H1 (cell line): ENCODE measurements at regions not wholly inside any gene's neighbourhood (a gene's known extent, or its start where the extent isn't known, plus 50 kb on each side); places are given as distances from the start of the nearest gene placed in this dataset.

Experiments used
- CTCF ChIA-PET: fragments of 300-600 bp; sonication (Branson Sonifier 250); formaldehyde crosslinking; loops from one replicate; lab custom pipeline; 2021; ENCODE audit not compliant: partially characterized antibody; lab: Charles Lee
- POLR2A ChIA-PET: fragments of 300-600 bp; sonication (Branson Sonifier 250); formaldehyde crosslinking; loops from one replicate; lab custom pipeline; 2021; ENCODE audit warnings: inconsistent platforms; ENCODE audit not compliant: partially characterized antibody; lab: Charles Lee
- DNase-seq, 2 experiments: peaks; one replicate each; pipeline versions ENCODE4 v3.0.0 to v3.0.0-alpha.2; 2010 to 2022; ENCODE audit warnings: low spot score in 2 of 2, low read depth in 1 of 2, mixed read lengths in 1 of 2
- FAIRE-seq: peaks from 2 replicates; lab custom pipeline; 2011; peaks lifted over from hg19 to GRCh38; lab: Jason Lieb, UNC
- H2AFZ ChIP-seq: 2 replicates; pipeline ENCODE4 v1.8.1; 2012; ENCODE audit warnings: low read length, inconsistent platforms
- H2AK5ac ChIP-seq: 2 replicates; pipeline ENCODE4 v1.6.1; 2013; ENCODE audit warnings: low read depth, low read length
- H2BK120ac ChIP-seq: replicated peaks from 2 replicates; pipeline ENCODE3; 2013; ENCODE audit warnings: low read depth, low read length, inconsistent platforms
- H2BK12ac ChIP-seq: 2 replicates; pipeline ENCODE4 v1.6.1; 2013; ENCODE audit warnings: low read depth, low read length
- H2BK15ac ChIP-seq: 2 replicates; pipeline ENCODE4 v1.6.1; 2013; ENCODE audit warnings: low read length
- H2BK20ac ChIP-seq: 2 replicates; pipeline ENCODE4 v1.6.1; 2013; ENCODE audit warnings: low read length
- H2BK5ac ChIP-seq: 2 replicates; pipeline ENCODE4 v1.6.1; 2013; ENCODE audit warnings: low read depth, low read length
- H3K14ac ChIP-seq: 2 replicates; pipeline ENCODE4 v1.6.1; 2013; ENCODE audit warnings: inconsistent platforms; ENCODE audit not compliant: insufficient read length
- H3K18ac ChIP-seq: 2 replicates; pipeline ENCODE4 v1.6.1; 2013; ENCODE audit warnings: low read length; ENCODE audit errors: extremely low read depth
- H3K23ac ChIP-seq: 2 replicates; pipeline ENCODE4 v1.6.1; 2013; ENCODE audit warnings: inconsistent platforms; ENCODE audit not compliant: insufficient read length
- H3K23me2 ChIP-seq: 2 replicates; pipeline ENCODE4 v1.6.1; 2013; ENCODE audit warnings: low read depth, low read length
- H3K27ac ChIP-seq: 2 replicates; pipeline ENCODE4 v1.6.1; 2011; ENCODE audit warnings: low read depth, low read length, inconsistent platforms
- H3K27me3 ChIP-seq, 4 experiments: replicated peaks in 1 of 4; 1 replicate in 1 of 4; 2 replicates in 3 of 4; pipeline versions ENCODE4 v1.6.1 to v1.8.1; 2011 to 2013; ENCODE audit warnings: low read length in 3 of 4, mild to moderate bottlenecking in 3 of 4, inconsistent platforms in 2 of 4, mixed read lengths in 2 of 4, moderate library complexity in 1 of 4; ENCODE audit not compliant: control insufficient read depth in 3 of 4, insufficient read depth in 3 of 4; ENCODE audit errors: extremely low read depth in 1 of 4
- H3K36me3 ChIP-seq, 4 experiments: 2 replicates each; pipeline versions ENCODE4 v1.6.1 to v1.8.1; 2011 to 2013; ENCODE audit warnings: mild to moderate bottlenecking in 4 of 4, low read length in 3 of 4, moderate library complexity in 2 of 4, control low read depth in 1 of 4, inconsistent platforms in 1 of 4; ENCODE audit not compliant: insufficient read depth in 4 of 4, control insufficient read depth in 2 of 4
- H3K4ac ChIP-seq: replicated peaks from 2 replicates; pipeline ENCODE3; 2013; ENCODE audit warnings: low read length, low read depth, mixed read lengths, inconsistent platforms; ENCODE audit not compliant: insufficient read length
- H3K4me1 ChIP-seq, 4 experiments: replicated peaks in 1 of 4; 1 replicate in 1 of 4; 2 replicates in 3 of 4; pipeline versions ENCODE4 v1.6.1 to v1.8.1; 2011 to 2013; ENCODE audit warnings: low read length in 3 of 4, inconsistent platforms in 2 of 4, mixed read lengths in 1 of 4; ENCODE audit not compliant: insufficient read depth in 4 of 4, control insufficient read depth in 3 of 4
- H3K4me2 ChIP-seq, 2 experiments: 2 replicates each; pipeline versions ENCODE4 v1.6.1 to v1.8.1; 2011 to 2013; ENCODE audit warnings: low read depth in 2 of 2, low read length in 2 of 2, control low read depth in 1 of 2, inconsistent platforms in 1 of 2, mild to moderate bottlenecking in 1 of 2; ENCODE audit not compliant: insufficient read depth in 1 of 2
- H3K4me3 ChIP-seq, 4 experiments: fragments of 200-600, 300-600 bp in 1 of 4; sonication (generic), shearing (Covaris generic), sonication (Bioruptor Twin) in 1 of 4; 2 replicates each; pipeline versions ENCODE4 v1.5.1 to v1.8.1; 2011 to 2016; ENCODE audit warnings: low read length in 4 of 4, low read depth in 3 of 4, control low read depth in 2 of 4, inconsistent platforms in 2 of 4, mild to moderate bottlenecking in 2 of 4, mixed read lengths in 1 of 4, moderate library complexity in 1 of 4; ENCODE audit not compliant: insufficient read depth in 2 of 4; ENCODE audit errors: extremely low read depth in 1 of 4
- H3K56ac ChIP-seq: replicated peaks from 2 replicates; pipeline ENCODE3; 2013; ENCODE audit warnings: low read depth, mild to moderate bottlenecking, mixed read lengths, low read length, inconsistent platforms; ENCODE audit not compliant: insufficient read length
- H3K79me1 ChIP-seq: 2 replicates; pipeline ENCODE4 v1.6.1; 2013; ENCODE audit warnings: low read depth, low read length, control low read depth
- H3K79me2 ChIP-seq, 2 experiments: 2 replicates each; pipeline versions ENCODE4 v1.6.1 to v1.8.1; 2012 to 2013; ENCODE audit warnings: low read length in 2 of 2, mild to moderate bottlenecking in 2 of 2, inconsistent platforms in 1 of 2; ENCODE audit not compliant: insufficient read depth in 2 of 2, control insufficient read depth in 1 of 2
- H3K9ac ChIP-seq, 4 experiments: replicated peaks in 1 of 4; 1 replicate in 1 of 4; 2 replicates in 3 of 4; pipeline versions ENCODE4 v1.6.1 to v1.8.1; 2011 to 2013; ENCODE audit warnings: low read depth in 3 of 4, low read length in 3 of 4, control low read depth in 2 of 4, mild to moderate bottlenecking in 2 of 4, moderate library complexity in 2 of 4, inconsistent platforms in 1 of 4; ENCODE audit errors: extremely low read depth in 1 of 4
- H3K9me3 ChIP-seq, 2 experiments: 2 replicates each; pipeline versions ENCODE4 v1.6.1 to v1.8.1; 2012 to 2013; ENCODE audit warnings: mild to moderate bottlenecking in 2 of 2, moderate library complexity in 2 of 2, control low read depth in 1 of 2, inconsistent platforms in 1 of 2, low read depth in 1 of 2, low read length in 1 of 2, mixed read lengths in 1 of 2; ENCODE audit not compliant: insufficient read depth in 2 of 2
- H4K20me1 ChIP-seq, 2 experiments: replicated peaks in 1 of 2; 2 replicates each; pipeline versions ENCODE3 to v1.8.1; 2011 to 2013; ENCODE audit warnings: inconsistent platforms in 2 of 2, low read length in 2 of 2, mild to moderate bottlenecking in 1 of 2; ENCODE audit not compliant: insufficient read depth in 2 of 2, control insufficient read depth in 1 of 2
- H4K5ac ChIP-seq: 2 replicates; pipeline ENCODE4 v1.6.1; 2013; ENCODE audit warnings: low read length, low read depth, mixed read lengths, inconsistent platforms; ENCODE audit not compliant: insufficient read length
- H4K8ac ChIP-seq: 2 replicates; pipeline ENCODE4 v1.8.0; 2013; ENCODE audit warnings: mild to moderate bottlenecking, moderate library complexity, low read length, inconsistent platforms; ENCODE audit not compliant: insufficient read depth; ENCODE audit errors: extremely low read depth
- H4K91ac ChIP-seq: replicated peaks from 2 replicates; pipeline ENCODE3; 2013; ENCODE audit warnings: low read length, mixed read lengths, inconsistent platforms; ENCODE audit not compliant: insufficient read length
- BACH1 ChIP-seq: IDR thresholded peaks from 2 replicates; pipeline ENCODE4 v1.6.1; 2012; ENCODE audit warnings: low read length, improper control_type of control experiment
- BCL11A ChIP-seq, 2 experiments: IDR thresholded peaks; one replicate each; pipeline ENCODE4 v1.6.1; 2011; ENCODE audit warnings: low read depth in 2 of 2, low read length in 2 of 2, mild to moderate bottlenecking in 2 of 2
- CHD1 ChIP-seq: IDR thresholded peaks from 2 replicates; pipeline ENCODE4 v1.6.1; 2012; ENCODE audit warnings: low read depth, low read length, improper control_type of control experiment
- CHD2 ChIP-seq: IDR thresholded peaks from 2 replicates; pipeline ENCODE4 v1.6.1; 2012; ENCODE audit warnings: low read length, improper control_type of control experiment
- CTBP2 ChIP-seq: IDR thresholded peaks from 2 replicates; pipeline ENCODE4 v1.7.0; 2011; ENCODE audit warnings: borderline replicate concordance, mild to moderate bottlenecking, moderate library complexity, mixed read lengths, low read length; ENCODE audit not compliant: insufficient read depth, insufficient read length
- GTF2F1 ChIP-seq: IDR thresholded peaks from 2 replicates; pipeline ENCODE4 v1.6.1; 2012; ENCODE audit warnings: low read depth, low read length, improper control_type of control experiment, borderline replicate concordance
- NANOG ChIP-seq: IDR thresholded peaks from 2 replicates; pipeline ENCODE4 v1.6.1; 2011; ENCODE audit warnings: low read length, low read depth, mild to moderate bottlenecking, inconsistent platforms; ENCODE audit not compliant: insufficient read depth, poor library complexity, severe bottlenecking
- NRF1 ChIP-seq: IDR thresholded peaks from 2 replicates; pipeline ENCODE4 v1.6.1; 2011; ENCODE audit warnings: mild to moderate bottlenecking, low read depth, low read length, improper control_type of control experiment
- PHF8 ChIP-seq: fragments of 200-600 bp; sonication (generic); conservative IDR thresholded peaks from 2 replicates; pipeline ENCODE4 v1.7.1; 2012; ENCODE audit warnings: low read depth, mild to moderate bottlenecking, inconsistent platforms, low read length, moderate library complexity
- POLR2AphosphoS5 ChIP-seq: IDR thresholded peaks from 2 replicates; pipeline ENCODE4 v1.6.1; 2011; ENCODE audit warnings: low read depth, low read length
- SAP30 ChIP-seq: fragments of 300-600 bp; sonication (generic); IDR thresholded peaks from 2 replicates; pipeline ENCODE4 v1.7.1; 2012; ENCODE audit warnings: low read length, moderate library complexity, mild to moderate bottlenecking, inconsistent platforms; ENCODE audit not compliant: insufficient read depth, insufficient replicate concordance
- SIRT6 ChIP-seq: IDR thresholded peaks from one replicate; pipeline ENCODE4 v1.7.1; 2012; ENCODE audit warnings: low read length, inconsistent platforms
- TAF7 ChIP-seq: optimal IDR thresholded peaks from 2 replicates; pipeline ENCODE3; 2011; ENCODE audit warnings: low read depth, mild to moderate bottlenecking, inconsistent platforms, low read length, moderate library complexity, borderline replicate concordance
- WGBS, 2 experiments: shearing (Covaris generic) in 1 of 2; methylation state at CpG; one replicate each; pipeline versions ENCODE4 v1.1.6 to v1.1.7; 2013 to 2015; ENCODE audit warnings: low lambda C conversion rate in 2 of 2, mixed read lengths in 2 of 2, inconsistent platforms in 1 of 2, low coverage in 1 of 2, missing lambda C conversion rate in 1 of 2; ENCODE audit not compliant: insufficient replicate concordance in 2 of 2, insufficient coverage in 1 of 2, insufficient read length in 1 of 2; ENCODE audit errors: extremely low coverage in 1 of 2, missing lambda C conversion rate in 1 of 2; 5-methylcytosine and 5-hydroxymethylcytosine counted together

GRCh38 chr10:53134050-53134449, 361.5 kb upstream of the MBL2 start:
- H3K27me3 ChIP-seq, result no peaks in the 10 kb centered on the region
- no peaks in the 10 kb centered on the region for H3K9me3 ChIP-seq
- no peaks in the 10 kb centered on the region for H3K79me2 ChIP-seq
- H3K56ac ChIP-seq, result no peak overlapping the region
- H3K4me2 ChIP-seq, result no peak overlapping the region
- H2BK5ac ChIP-seq, result no peak overlapping the region
- no peak overlapping the region for H3K4me3 ChIP-seq
- no peak overlapping the region for H3K27ac ChIP-seq
- TF ChIP-seq SAP30 (no peak), BACH1 (no peak), BCL11A (IDR thresholded peaks at IDR 0.05; ENCODE audit: low read depth in 2 of 2, low read length in 2 of 2) (no peak), CHD2 (no peak), CHD1 (no peak), TAF7 (no peak), PHF8 (no peak), GTF2F1 (no peak), CTBP2 (no peak), POLR2AphosphoS5 (no peak), NANOG (no peak), SIRT6 (no peak), NRF1 (no peak)
- H3K4ac ChIP-seq, result no peak overlapping the region
- no peaks in the 10 kb centered on the region for H3K23me2 ChIP-seq
- no peak overlapping the region for H3K9ac ChIP-seq
- FAIRE-seq (no peak), DNase-seq (no peak)
- no peaks in the 10 kb centered on the region for H3K79me1 ChIP-seq
- no peaks in the 10 kb centered on the region for H4K20me1 ChIP-seq
- no peak overlapping the region for H2BK20ac ChIP-seq
- no peak overlapping the region for H3K14ac ChIP-seq
- no peak overlapping the region for H2AK5ac ChIP-seq
- H2BK15ac ChIP-seq, result no peak overlapping the region
- ChIA-PET POLR2A (no interaction called here), CTCF (no interaction called here)
- H2BK120ac ChIP-seq, result no peak overlapping the region
- no peak overlapping the region for H4K8ac ChIP-seq
- no peaks in the 10 kb centered on the region for H3K36me3 ChIP-seq
- no peak overlapping the region for H4K91ac ChIP-seq
- H4K5ac ChIP-seq, result no peak overlapping the region
- H3K18ac ChIP-seq, result no peak overlapping the region
- no peak overlapping the region for H2AFZ ChIP-seq
- H3K23ac ChIP-seq, result no peak overlapping the region
- H2BK12ac ChIP-seq, result no peak overlapping the region
- 91% methylated on average over 4 of the region's 4 CpGs; no CpG with 5 or more reads in 1 of the 2 experiments for WGBS, 2 experiments
- H3K4me1 ChIP-seq, result no peaks in the 10 kb centered on the region
